ENCODE measurements at regions not wholly inside any gene's neighbourhood (a gene's known extent, or its start where the extent isn't known, plus 50 kb on each side); places are given as distances from the start of the nearest gene placed in this dataset.
"Not testable (repeated sequence)": the region's sequence is repeated elsewhere in the genome, so short reads cannot be mapped to it uniquely, and the experiment has no call there.

- Histone ChIP-seq H3K4me2 (ENCODE audit: low read length) (no peak overlapping the region), H3K27ac (ENCODE audit: low read length) (no peak overlapping the region), H3K4me3 (ENCODE audit: low read length) (no peak overlapping the region), H3K9ac (ENCODE audit: low read length) (no peak overlapping the region), H3K27me3 (ENCODE audit: low read depth, low read length) (peaks cover 23% of the 10 kb centered on the region; the same call in 1 of the 2 replicates), H4K20me1 (ENCODE audit: insufficient read depth, low read length) (no peaks in the 10 kb centered on the region), H3K36me3 (replicated peaks; ENCODE audit: low read depth, low read length) (no peaks in the 10 kb centered on the region), H3K4me1 (ENCODE audit: low read length) (no peaks in the 10 kb centered on the region), H3K79me2 (ENCODE audit: low read length) (no peaks in the 10 kb centered on the region), H2AFZ (ENCODE audit: low read depth, low read length) (no peak overlapping the region), H3K9me3 (ENCODE audit: insufficient read depth, low read length) (no peaks in the 10 kb centered on the region)
- no peak for TF ChIP-seq CTCF (IDR thresholded peaks at IDR 0.05; ENCODE audit: low read depth, low read length)
- no peak for TF ChIP-seq EZH2phosphoT487 (IDR thresholded peaks at IDR 0.05; ENCODE audit: low read depth)
Observed at GRCh38 chr7:98762620-98763019, 107.2 kb downstream of the TMEM130 start.

DNA sequence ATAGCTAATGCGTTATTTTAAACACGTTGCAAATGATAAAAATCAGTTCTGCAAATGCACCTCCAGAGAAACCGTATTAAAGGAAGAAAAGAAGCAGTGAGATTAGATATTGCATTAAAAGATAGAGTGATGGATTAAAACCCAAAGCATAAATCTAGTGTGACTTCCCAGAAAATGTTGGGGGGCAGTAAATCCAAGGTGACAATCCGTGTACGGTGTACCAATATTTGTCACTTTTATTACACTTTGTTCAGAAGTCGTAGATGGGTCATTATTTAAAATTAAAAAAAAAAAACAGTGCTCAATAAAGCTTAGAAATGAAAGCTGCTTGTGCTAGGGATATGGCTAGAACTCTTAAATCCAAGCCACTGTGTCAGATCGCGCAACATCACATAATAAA, 106.4 kb downstream of the TMEM130 start:
- no peak overlapping the region for H3K9ac ChIP-seq (ENCODE audit: low read length)
- H3K27ac ChIP-seq (ENCODE audit: low read length): no peak overlapping the region
- H3K4me2 ChIP-seq (ENCODE audit: low read length): no peak overlapping the region
- no peaks in the 10 kb centered on the region for H3K36me3 ChIP-seq (replicated peaks; ENCODE audit: low read depth, low read length)
- H3K4me1 ChIP-seq (ENCODE audit: low read length): no peaks in the 10 kb centered on the region
- no peaks in the 10 kb centered on the region for H3K9me3 ChIP-seq (ENCODE audit: insufficient read depth, low read length)
- no peak for TF ChIP-seq CTCF (IDR thresholded peaks at IDR 0.05; ENCODE audit: low read depth, low read length)
- no peak for TF ChIP-seq EZH2phosphoT487 (IDR thresholded peaks at IDR 0.05; ENCODE audit: low read depth)
- no peak overlapping the region for H3K4me3 ChIP-seq (ENCODE audit: low read length)
- H4K20me1 ChIP-seq (ENCODE audit: insufficient read depth, low read length): no peaks in the 10 kb centered on the region
- peaks cover 23% of the 10 kb centered on the region; the same call in 1 of the 2 replicates for H3K27me3 ChIP-seq (ENCODE audit: low read depth, low read length)
- H2AFZ ChIP-seq (ENCODE audit: low read depth, low read length): no peak overlapping the region
- H3K79me2 ChIP-seq (ENCODE audit: low read length): no peaks in the 10 kb centered on the region

DNA sequence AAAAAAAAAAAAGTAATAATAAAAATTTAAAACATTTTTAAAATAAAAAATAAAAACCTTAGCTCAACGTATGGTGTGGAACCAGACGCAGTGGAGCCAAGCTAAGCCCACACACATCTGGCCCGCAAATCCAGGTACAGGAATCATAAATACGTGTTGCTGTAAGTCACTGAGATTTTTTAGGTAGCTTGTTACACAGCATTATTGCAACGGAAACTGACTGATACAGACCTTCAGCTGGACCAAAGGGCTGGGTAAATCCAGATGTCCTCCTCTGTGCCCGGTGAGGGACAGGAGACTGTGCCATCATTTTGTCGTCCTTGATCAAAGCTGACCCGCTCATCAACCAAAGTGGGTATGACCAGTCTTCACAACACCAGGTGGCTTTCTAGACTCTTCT, 104.9 kb downstream of the TMEM130 start:
- no peak overlapping the region for H3K4me2 ChIP-seq (ENCODE audit: low read length)
- no peak overlapping the region for H3K27ac ChIP-seq (ENCODE audit: low read length)
- no peaks in the 10 kb centered on the region for H3K4me1 ChIP-seq (ENCODE audit: low read length)
- TF ChIP-seq CTCF (IDR thresholded peaks at IDR 0.05; ENCODE audit: low read depth, low read length) (no peak), EZH2phosphoT487 (IDR thresholded peaks at IDR 0.05; ENCODE audit: low read depth) (no peak)
- no peak overlapping the region for H3K9ac ChIP-seq (ENCODE audit: low read length)
- no peaks in the 10 kb centered on the region for H3K79me2 ChIP-seq (ENCODE audit: low read length)
- H3K4me3 ChIP-seq (ENCODE audit: low read length): no peak overlapping the region
- H3K9me3 ChIP-seq (ENCODE audit: insufficient read depth, low read length): no peaks in the 10 kb centered on the region
- H3K27me3 ChIP-seq (ENCODE audit: low read depth, low read length): peaks cover 29% of the 10 kb centered on the region
- H4K20me1 ChIP-seq (ENCODE audit: insufficient read depth, low read length): no peaks in the 10 kb centered on the region
- H3K36me3 ChIP-seq (replicated peaks; ENCODE audit: low read depth, low read length): no peaks in the 10 kb centered on the region
- H2AFZ ChIP-seq (ENCODE audit: low read depth, low read length): no peak overlapping the region

DNA sequence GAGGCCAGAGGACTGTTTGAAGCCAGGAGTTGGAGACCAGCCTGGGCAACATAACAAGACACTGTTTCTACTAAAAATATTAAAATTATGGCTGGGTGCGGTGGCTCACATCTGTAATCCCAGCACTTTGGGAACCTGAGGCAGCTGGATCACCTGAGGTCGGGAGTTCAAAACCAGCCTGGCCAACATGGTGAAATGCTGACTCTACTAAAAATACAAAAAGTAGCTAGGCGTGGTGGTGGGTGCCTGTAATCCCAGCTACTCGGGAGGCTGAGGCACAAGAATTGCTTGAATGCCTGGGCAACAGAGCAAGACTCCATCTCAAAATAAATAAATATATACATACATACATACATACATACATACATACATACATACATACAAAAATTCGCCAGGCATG, 99.7 kb downstream of the TMEM130 start:
- not testable (repeated sequence) for H3K4me3 ChIP-seq (ENCODE audit: low read length); H3K9ac ChIP-seq (ENCODE audit: low read length); H3K4me2 ChIP-seq (ENCODE audit: low read length); H3K9me3 ChIP-seq (ENCODE audit: insufficient read depth, low read length); H3K79me2 ChIP-seq (ENCODE audit: low read length); H3K36me3 ChIP-seq (replicated peaks; ENCODE audit: low read depth, low read length); H2AFZ ChIP-seq (ENCODE audit: low read depth, low read length); H4K20me1 ChIP-seq (ENCODE audit: insufficient read depth, low read length); H3K27ac ChIP-seq (ENCODE audit: low read length)
- peaks cover 25% of the 10 kb centered on the region for H3K4me1 ChIP-seq (ENCODE audit: low read length)
- peaks cover 17% of the 10 kb centered on the region for H3K27me3 ChIP-seq (ENCODE audit: low read depth, low read length)

DNA sequence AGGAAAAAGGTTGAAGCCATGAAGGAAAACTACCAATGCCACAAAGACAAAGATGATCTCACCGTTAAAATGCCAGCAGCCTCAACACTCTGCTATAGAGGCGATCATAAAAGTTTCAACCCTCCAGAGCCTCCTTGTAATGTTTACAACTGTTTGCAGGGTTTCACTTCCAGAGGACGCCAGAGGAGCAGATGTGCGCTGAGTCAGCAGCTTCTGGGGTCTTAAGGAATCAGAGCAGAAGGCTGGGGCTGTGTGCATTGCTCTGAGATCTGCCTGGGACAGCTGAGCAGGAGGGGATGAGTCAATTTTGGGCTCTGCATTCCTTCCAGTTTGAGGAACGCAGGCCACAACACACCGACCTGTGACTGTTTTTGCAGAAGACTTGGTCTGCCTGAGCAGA, 98.3 kb downstream of the TMEM130 start:
- Histone ChIP-seq H3K79me2 (ENCODE audit: low read length) (no peaks in the 10 kb centered on the region), H3K4me1 (ENCODE audit: low read length) (peaks cover 25% of the 10 kb centered on the region), H3K27ac (ENCODE audit: low read length) (peak overlapping the region; percentile 51), H4K20me1 (ENCODE audit: insufficient read depth, low read length) (no peaks in the 10 kb centered on the region), H3K9ac (ENCODE audit: low read length) (0 out of 2 replicates have a peak overlapping the region, but pooled peaks have one; percentile 7), H2AFZ (ENCODE audit: low read depth, low read length) (peak overlapping the region; percentile 37; the same call in 1 of the 2 replicates), H3K4me3 (ENCODE audit: low read length) (peak overlapping the region; percentile 70), H3K27me3 (ENCODE audit: low read depth, low read length) (peaks cover 20% of the 10 kb centered on the region), H3K4me2 (ENCODE audit: low read length) (peak overlapping the region; percentile 99), H3K9me3 (ENCODE audit: insufficient read depth, low read length) (no peaks in the 10 kb centered on the region), H3K36me3 (replicated peaks; ENCODE audit: low read depth, low read length) (no peaks in the 10 kb centered on the region)
- TF ChIP-seq EZH2phosphoT487 (IDR thresholded peaks at IDR 0.05; ENCODE audit: low read depth) (no peak), CTCF (IDR thresholded peaks at IDR 0.05; ENCODE audit: low read depth, low read length) (no peak)
